ENCODE measurements at regions not wholly inside any gene's neighbourhood (a gene's known extent, or its start where the extent isn't known, plus 50 kb on each side); places are given as distances from the start of the nearest gene placed in this dataset.

DNA sequence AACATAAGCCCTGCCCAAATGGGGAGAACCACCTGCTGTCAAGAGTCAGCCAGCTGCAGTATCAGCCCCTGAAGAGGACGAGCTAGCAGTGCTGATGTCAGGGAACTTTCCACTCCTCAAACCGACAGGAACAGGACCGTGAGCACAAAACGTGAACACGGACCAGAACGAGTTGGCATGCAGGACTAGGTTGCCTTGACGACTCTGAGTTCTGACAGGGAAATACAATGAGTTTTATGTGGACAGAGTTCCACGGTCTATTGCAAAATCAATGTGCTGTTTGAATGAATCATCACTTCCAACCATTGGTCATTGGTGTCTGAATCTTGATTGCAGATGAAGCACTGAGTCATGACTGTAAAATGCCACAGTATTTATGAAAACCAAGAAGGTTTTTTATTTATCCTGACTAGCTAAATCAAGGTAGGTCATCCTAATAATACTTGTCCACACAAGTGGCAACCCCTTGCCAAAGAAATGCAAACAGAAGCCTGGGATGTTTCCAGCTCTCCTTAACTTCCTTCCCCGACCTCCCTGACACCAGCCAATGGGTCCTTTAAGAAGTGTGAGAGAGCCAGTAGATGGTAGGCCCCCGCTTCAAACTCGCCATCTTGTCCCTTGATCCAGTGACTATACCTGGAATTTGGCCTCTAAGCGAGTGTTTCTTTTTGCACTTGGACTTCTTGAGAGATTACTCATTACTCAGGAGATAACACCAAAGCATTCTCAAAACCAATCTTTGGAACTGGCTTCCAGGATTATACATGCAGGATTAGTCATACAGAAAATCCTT lies 119.6 kb downstream of the ASB7 start:
- ATAC-seq, result no peak; the same call in 1 of the 3 replicates
- ChIA-PET SMC1A (ENCODE audit: uncharacterized antibody, unreplicated experiment) (interaction anchor here (1.3 kb wide), 1 partner anchor 10 kb away, joined by 6 read pairs; no protein-coding TSS in a partner anchor), POLR2A (no interaction called here), RAD21 (ENCODE audit: unreplicated experiment) (no interaction called here), CTCF (interaction anchor here (1.1 kb wide), 1 partner anchor 18 kb away, joined by 3 read pairs; no protein-coding TSS in a partner anchor)
- no peak overlapping the region for H3K4me2 ChIP-seq (ENCODE audit: control insufficient read depth, insufficient read depth)
- H3K36me3 ChIP-seq (ENCODE audit: control insufficient read depth in 2 of 2, insufficient read depth in 2 of 2, low read length in 1 of 2), result no peaks in the 10 kb centered on the region
- intact Hi-C loops (cut with micrococcal nuclease; ENCODE audit: unreplicated experiment), result no loop called here
- no peaks in the 10 kb centered on the region for H4K20me1 ChIP-seq (ENCODE audit: control insufficient read depth, insufficient read depth)
- no peaks in the 10 kb centered on the region for H3K4me1 ChIP-seq (ENCODE audit: control insufficient read depth, insufficient read depth, low read length)
- WGBS (ENCODE audit: insufficient coverage, insufficient replicate concordance, low lambda C conversion rate, missing lambda C conversion rate), result 13% methylated on average over 12 of the region's 12 CpGs
- no peak for FAIRE-seq
- H3K27me3 ChIP-seq (replicated peaks in 1 of 2; ENCODE audit: control insufficient read depth in 2 of 2, insufficient read depth in 2 of 2, low read length in 1 of 2), result no peaks in the 10 kb centered on the region; a peak in 1 of 4 replicates
- no peak overlapping the region for H3K27ac ChIP-seq (ENCODE audit: control insufficient read depth, insufficient read depth)
- no peak overlapping the region for H3K4me3 ChIP-seq
- H2AFZ ChIP-seq (ENCODE audit: control insufficient read depth, low read depth, low read length), result no peak overlapping the region
- no peaks in the 10 kb centered on the region for H3K79me2 ChIP-seq (ENCODE audit: control insufficient read depth, insufficient read depth, low read length)
- DNase-seq (ENCODE audit: low read depth, low spot score), result no peak
- no TSS peak for BruUV-seq (replicated peaks)
- in situ Hi-C loops (cut with MboI), result no loop called here
- H3K9ac ChIP-seq (ENCODE audit: control insufficient read depth, insufficient read depth, low read length), result no peak overlapping the region
- H3K9me3 ChIP-seq (replicated peaks; ENCODE audit: control insufficient read depth, insufficient read depth, low read length), result no peaks in the 10 kb centered on the region
- TF ChIP-seq MTA2 (IDR thresholded peaks at IDR 0.05; ENCODE audit: low read depth) (no peak), ATF7 (IDR thresholded peaks at IDR 0.05; ENCODE audit: low read depth) (no peak), STAT3 (IDR thresholded peaks at IDR 0.05; ENCODE audit: low read depth, low read length) (no peak), CHD2 (IDR thresholded peaks at IDR 0.05; ENCODE audit: borderline replicate concordance, low read depth, low read length) (no peak), CHD4 (IDR thresholded peaks at IDR 0.05) (no peak), ZBED1 (IDR thresholded peaks at IDR 0.05; ENCODE audit: borderline replicate concordance) (no peak), YBX1 (IDR thresholded peaks at IDR 0.05) (no peak), SUZ12 (IDR thresholded peaks at IDR 0.05; ENCODE audit: unreplicated experiment) (no peak), SMAD5 (IDR thresholded peaks at IDR 0.05; ENCODE audit: low read depth) (no peak), CBFB (IDR thresholded peaks at IDR 0.05; ENCODE audit: low read depth) (no peak), NR2C2 (IDR thresholded peaks at IDR 0.05; ENCODE audit: borderline replicate concordance, control insufficient read depth, insufficient read length, low read depth) (no peak)
- TF ChIP-seq, protein P1, sequence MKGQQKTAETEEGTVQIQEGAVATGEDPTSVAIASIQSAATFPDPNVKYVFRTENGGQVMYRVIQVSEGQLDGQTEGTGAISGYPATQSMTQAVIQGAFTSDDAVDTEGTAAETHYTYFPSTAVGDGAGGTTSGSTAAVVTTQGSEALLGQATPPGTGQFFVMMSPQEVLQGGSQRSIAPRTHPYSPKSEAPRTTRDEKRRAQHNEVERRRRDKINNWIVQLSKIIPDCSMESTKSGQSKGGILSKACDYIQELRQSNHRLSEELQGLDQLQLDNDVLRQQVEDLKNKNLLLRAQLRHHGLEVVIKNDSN (IDR thresholded peaks at IDR 0.05; ENCODE audit: borderline replicate concordance, extremely low read length, insufficient read depth, low read depth, low read length), result no peak
- TF ChIP-seq, protein P2, sequence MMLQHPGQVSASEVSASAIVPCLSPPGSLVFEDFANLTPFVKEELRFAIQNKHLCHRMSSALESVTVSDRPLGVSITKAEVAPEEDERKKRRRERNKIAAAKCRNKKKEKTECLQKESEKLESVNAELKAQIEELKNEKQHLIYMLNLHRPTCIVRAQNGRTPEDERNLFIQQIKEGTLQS (IDR thresholded peaks at IDR 0.05; ENCODE audit: borderline replicate concordance, extremely low read depth, low read depth, low read length), result no peak
- TF ChIP-seq, protein P3, sequence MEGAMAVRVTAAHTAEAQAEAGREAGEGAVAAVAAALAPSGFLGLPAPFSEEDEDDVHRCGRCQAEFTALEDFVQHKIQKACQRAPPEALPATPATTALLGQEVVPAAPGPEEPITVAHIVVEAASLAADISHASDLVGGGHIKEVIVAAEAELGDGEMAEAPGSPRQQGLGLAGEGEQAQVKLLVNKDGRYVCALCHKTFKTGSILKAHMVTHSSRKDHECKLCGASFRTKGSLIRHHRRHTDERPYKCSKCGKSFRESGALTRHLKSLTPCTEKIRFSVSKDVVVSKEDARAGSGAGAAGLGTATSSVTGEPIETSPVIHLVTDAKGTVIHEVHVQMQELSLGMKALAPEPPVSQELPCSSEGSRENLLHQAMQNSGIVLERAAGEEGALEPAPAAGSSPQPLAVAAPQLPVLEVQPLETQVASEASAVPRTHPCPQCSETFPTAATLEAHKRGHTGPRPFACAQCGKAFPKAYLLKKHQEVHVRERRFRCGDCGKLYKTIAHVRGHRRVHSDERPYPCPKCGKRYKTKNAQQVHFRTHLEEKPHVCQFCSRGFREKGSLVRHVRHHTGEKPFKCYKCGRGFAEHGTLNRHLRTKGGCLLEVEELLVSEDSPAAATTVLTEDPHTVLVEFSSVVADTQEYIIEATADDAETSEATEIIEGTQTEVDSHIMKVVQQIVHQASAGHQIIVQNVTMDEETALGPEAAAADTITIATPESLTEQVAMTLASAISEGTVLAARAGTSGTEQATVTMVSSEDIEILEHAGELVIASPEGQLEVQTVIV (IDR thresholded peaks at IDR 0.05; ENCODE audit: borderline replicate concordance, partially characterized antibody), result no peak
- TF ChIP-seq, protein P4, sequence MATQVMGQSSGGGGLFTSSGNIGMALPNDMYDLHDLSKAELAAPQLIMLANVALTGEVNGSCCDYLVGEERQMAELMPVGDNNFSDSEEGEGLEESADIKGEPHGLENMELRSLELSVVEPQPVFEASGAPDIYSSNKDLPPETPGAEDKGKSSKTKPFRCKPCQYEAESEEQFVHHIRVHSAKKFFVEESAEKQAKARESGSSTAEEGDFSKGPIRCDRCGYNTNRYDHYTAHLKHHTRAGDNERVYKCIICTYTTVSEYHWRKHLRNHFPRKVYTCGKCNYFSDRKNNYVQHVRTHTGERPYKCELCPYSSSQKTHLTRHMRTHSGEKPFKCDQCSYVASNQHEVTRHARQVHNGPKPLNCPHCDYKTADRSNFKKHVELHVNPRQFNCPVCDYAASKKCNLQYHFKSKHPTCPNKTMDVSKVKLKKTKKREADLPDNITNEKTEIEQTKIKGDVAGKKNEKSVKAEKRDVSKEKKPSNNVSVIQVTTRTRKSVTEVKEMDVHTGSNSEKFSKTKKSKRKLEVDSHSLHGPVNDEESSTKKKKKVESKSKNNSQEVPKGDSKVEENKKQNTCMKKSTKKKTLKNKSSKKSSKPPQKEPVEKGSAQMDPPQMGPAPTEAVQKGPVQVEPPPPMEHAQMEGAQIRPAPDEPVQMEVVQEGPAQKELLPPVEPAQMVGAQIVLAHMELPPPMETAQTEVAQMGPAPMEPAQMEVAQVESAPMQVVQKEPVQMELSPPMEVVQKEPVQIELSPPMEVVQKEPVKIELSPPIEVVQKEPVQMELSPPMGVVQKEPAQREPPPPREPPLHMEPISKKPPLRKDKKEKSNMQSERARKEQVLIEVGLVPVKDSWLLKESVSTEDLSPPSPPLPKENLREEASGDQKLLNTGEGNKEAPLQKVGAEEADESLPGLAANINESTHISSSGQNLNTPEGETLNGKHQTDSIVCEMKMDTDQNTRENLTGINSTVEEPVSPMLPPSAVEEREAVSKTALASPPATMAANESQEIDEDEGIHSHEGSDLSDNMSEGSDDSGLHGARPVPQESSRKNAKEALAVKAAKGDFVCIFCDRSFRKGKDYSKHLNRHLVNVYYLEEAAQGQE (IDR thresholded peaks at IDR 0.05; ENCODE audit: low read depth, low read length), result no peak
- TF ChIP-seq, protein P5, sequence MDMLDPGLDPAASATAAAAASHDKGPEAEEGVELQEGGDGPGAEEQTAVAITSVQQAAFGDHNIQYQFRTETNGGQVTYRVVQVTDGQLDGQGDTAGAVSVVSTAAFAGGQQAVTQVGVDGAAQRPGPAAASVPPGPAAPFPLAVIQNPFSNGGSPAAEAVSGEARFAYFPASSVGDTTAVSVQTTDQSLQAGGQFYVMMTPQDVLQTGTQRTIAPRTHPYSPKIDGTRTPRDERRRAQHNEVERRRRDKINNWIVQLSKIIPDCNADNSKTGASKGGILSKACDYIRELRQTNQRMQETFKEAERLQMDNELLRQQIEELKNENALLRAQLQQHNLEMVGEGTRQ (IDR thresholded peaks at IDR 0.05; ENCODE audit: borderline replicate concordance, low read depth, low read length), result no peak

Measured in GM12878 (cell line).